ENCODE measurements at regions not wholly inside any gene's neighbourhood (a gene's known extent, or its start where the extent isn't known, plus 50 kb on each side); places are given as distances from the start of the nearest gene placed in this dataset.

DNA sequence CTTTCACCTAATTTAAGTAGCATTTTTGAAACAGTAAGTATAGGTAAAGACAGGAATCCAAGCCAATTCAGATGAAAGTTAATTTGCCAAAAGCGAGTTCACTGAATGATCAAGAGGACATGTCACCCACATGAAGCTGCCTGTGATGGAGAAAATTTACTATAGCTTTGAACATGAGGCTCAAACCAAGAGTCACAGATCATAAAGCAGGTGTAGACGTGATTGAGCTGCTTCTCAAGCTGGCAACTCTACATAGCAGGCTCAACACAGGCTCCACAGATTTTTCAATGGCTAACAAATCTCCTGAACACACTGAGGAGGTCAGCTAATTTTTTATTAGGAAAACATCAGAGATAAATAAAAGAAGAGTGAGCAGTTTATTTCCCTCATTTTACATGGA is 173.7 kb downstream of the FAM114A2 start:
- TF ChIP-seq, protein P1, sequence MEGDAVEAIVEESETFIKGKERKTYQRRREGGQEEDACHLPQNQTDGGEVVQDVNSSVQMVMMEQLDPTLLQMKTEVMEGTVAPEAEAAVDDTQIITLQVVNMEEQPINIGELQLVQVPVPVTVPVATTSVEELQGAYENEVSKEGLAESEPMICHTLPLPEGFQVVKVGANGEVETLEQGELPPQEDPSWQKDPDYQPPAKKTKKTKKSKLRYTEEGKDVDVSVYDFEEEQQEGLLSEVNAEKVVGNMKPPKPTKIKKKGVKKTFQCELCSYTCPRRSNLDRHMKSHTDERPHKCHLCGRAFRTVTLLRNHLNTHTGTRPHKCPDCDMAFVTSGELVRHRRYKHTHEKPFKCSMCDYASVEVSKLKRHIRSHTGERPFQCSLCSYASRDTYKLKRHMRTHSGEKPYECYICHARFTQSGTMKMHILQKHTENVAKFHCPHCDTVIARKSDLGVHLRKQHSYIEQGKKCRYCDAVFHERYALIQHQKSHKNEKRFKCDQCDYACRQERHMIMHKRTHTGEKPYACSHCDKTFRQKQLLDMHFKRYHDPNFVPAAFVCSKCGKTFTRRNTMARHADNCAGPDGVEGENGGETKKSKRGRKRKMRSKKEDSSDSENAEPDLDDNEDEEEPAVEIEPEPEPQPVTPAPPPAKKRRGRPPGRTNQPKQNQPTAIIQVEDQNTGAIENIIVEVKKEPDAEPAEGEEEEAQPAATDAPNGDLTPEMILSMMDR (IDR thresholded peaks at IDR 0.05): no peak
- TF ChIP-seq REST (IDR thresholded peaks at IDR 0.05; ENCODE audit: insufficient read depth in 1 of 2, low read depth in 2 of 2, low read length in 1 of 2) (no peak), POLR2AphosphoS5 (IDR thresholded peaks at IDR 0.05; ENCODE audit: low read depth, low read length) (no peak)

All from Panc1 (cell line).